ENCODE measurements at regions not wholly inside any gene's neighbourhood (a gene's known extent, or its start where the extent isn't known, plus 50 kb on each side); places are given as distances from the start of the nearest gene placed in this dataset.
"Not testable (repeated sequence)": the region's sequence is repeated elsewhere in the genome, so short reads cannot be mapped to it uniquely, and the experiment has no call there.

DNA sequence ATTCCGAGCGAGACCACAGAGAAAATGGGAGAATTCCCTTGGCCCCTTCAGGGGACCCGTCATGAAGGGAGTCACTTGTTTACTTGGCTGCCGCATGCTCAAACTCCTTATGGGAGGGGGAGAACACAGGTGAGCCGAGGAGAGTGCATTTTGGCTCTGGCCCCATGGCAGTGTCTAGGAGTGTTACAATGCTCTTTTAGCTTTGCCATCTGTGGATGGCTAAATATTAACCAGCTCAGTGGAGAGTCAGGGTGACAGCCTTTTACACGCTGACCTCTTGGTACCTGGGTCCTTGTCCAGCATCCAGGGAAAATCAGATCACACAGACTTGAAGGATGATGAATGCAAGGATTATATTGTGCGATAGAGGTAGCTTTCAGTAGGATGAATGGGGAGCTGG lies 146.4 kb upstream of the ATXN7L3B start:
- DNase-seq (ENCODE audit: low read depth) = no peak
- no peaks in the 10 kb centered on the region for H3K4me1 ChIP-seq (ENCODE audit: control insufficient read depth, insufficient read depth, low read length)
- H3K9me3 ChIP-seq (ENCODE audit: control insufficient read depth, low read length) = peaks cover 6% of the 10 kb centered on the region
- H3K9ac ChIP-seq (ENCODE audit: low read length) = no peak overlapping the region
- H3K27me3 ChIP-seq (replicated peaks; ENCODE audit: control insufficient read depth, insufficient read depth, low read length) = no peaks in the 10 kb centered on the region
- no peaks in the 10 kb centered on the region for H3K36me3 ChIP-seq (ENCODE audit: control insufficient read depth, insufficient read depth, low read length, severe bottlenecking)
- H3K4me3 ChIP-seq (ENCODE audit: low read length) = no peak overlapping the region

DNA sequence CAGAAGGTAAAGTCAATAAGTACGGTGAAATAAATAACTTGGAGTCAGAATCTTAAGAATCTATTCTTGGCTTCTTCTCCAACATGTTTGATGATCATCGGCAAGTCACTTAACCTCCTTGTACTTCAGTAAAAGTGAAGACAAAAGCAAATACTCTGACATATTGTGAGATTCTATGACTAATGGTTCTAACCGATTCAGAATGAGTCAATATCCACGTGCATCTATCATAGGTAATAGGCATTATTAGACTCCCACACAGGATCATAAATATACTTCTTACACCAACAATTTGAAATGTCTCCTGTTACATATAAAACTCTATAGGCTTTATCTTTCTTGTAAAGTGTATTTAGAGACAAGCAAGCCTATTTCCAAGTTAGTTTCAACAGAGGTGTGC lies 144.4 kb upstream of the ATXN7L3B start:
- H3K27me3 ChIP-seq (replicated peaks; ENCODE audit: control insufficient read depth, insufficient read depth, low read length) = no peaks in the 10 kb centered on the region
- no peaks in the 10 kb centered on the region for H3K36me3 ChIP-seq (ENCODE audit: control insufficient read depth, insufficient read depth, low read length, severe bottlenecking)
- no peak overlapping the region for H3K9ac ChIP-seq (ENCODE audit: low read length)
- peaks cover 6% of the 10 kb centered on the region for H3K9me3 ChIP-seq (ENCODE audit: control insufficient read depth, low read length)
- no peak for DNase-seq (ENCODE audit: low read depth)
- no peaks in the 10 kb centered on the region for H3K4me1 ChIP-seq (ENCODE audit: control insufficient read depth, insufficient read depth, low read length)
- no peak overlapping the region for H3K4me3 ChIP-seq (ENCODE audit: low read length)

DNA sequence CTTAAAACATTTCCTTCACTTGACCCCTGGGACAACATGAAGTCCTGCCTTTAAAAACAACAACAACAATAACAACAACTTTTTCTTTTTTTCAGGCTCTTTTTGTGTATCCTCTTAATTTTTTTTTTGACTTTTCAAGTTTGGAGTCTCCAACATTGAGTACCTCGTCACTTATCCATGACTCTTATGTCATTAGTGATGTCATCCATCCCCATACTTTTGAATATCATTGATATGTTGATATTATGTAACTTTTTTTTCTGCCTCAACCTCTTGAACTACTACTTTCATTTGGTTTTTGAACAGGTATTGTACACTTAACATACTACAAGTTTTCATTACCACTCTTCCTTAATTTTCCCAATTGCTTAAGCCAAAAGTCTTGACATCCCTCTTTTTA lies 143.0 kb upstream of the ATXN7L3B start:
- DNase-seq (ENCODE audit: low read depth) = no peak
- Histone ChIP-seq H3K27me3 (replicated peaks; ENCODE audit: control insufficient read depth, insufficient read depth, low read length) (no peaks in the 10 kb centered on the region), H3K9me3 (ENCODE audit: control insufficient read depth, low read length) (peaks cover 6% of the 10 kb centered on the region)

DNA sequence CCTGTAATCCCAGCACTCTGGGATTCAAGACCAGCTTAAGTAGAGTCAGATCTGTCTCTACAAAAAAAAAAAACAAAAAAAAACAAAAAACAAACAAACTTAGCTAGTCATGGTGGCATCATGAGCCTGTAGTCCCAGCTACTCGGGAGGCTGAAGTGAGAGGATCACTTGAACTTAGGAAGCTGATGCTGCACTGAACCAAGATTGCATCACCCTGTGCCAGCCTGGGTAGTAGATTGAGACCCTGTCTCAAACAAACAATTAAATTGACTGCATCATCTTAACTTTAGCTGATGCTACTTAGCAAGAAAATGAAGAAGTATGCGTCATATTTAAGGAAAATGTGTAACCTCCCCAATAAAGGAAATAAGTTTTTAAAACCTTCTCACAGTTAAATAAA lies 136.6 kb upstream of the ATXN7L3B start:
- H3K9ac ChIP-seq (ENCODE audit: low read length) = no peak overlapping the region
- no peaks in the 10 kb centered on the region for H3K36me3 ChIP-seq (ENCODE audit: control insufficient read depth, insufficient read depth, low read length, severe bottlenecking)
- H3K9me3 ChIP-seq (ENCODE audit: control insufficient read depth, low read length) = no peaks in the 10 kb centered on the region
- H3K27me3 ChIP-seq (replicated peaks; ENCODE audit: control insufficient read depth, insufficient read depth, low read length) = no peaks in the 10 kb centered on the region
- H3K4me1 ChIP-seq (ENCODE audit: control insufficient read depth, insufficient read depth, low read length) = no peaks in the 10 kb centered on the region
- no peak overlapping the region for H3K4me3 ChIP-seq (ENCODE audit: low read length)
- no peak for DNase-seq (ENCODE audit: low read depth)

More for the DNA sequence above, 143.0 kb upstream of the ATXN7L3B start:
- Histone ChIP-seq H3K9ac (ENCODE audit: low read length) (no peak overlapping the region), H3K36me3 (ENCODE audit: control insufficient read depth, insufficient read depth, low read length, severe bottlenecking) (no peaks in the 10 kb centered on the region), H3K4me3 (ENCODE audit: low read length) (no peak overlapping the region), H3K4me1 (ENCODE audit: control insufficient read depth, insufficient read depth, low read length) (no peaks in the 10 kb centered on the region)

DNA sequence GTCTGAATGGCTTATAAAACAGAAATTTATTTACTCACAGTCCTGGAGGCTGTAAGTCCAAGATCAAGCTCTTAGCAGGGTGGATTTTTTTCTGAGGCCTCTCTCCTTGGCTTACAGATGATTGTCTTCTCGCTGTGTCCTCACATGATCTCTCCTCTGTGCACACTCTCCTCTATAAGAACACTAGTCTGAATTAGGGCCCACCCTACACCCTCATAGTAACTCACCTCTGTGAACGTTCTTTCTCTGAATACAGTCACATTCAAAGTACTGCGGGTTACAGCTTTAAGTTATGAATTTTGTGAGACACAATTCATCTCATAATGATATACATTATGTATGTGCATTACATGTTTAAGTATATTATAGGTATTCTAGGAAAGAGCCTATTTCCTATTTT lies 135.7 kb upstream of the ATXN7L3B start:
- no peaks in the 10 kb centered on the region for H3K4me1 ChIP-seq (ENCODE audit: control insufficient read depth, insufficient read depth, low read length)
- no peaks in the 10 kb centered on the region for H3K36me3 ChIP-seq (ENCODE audit: control insufficient read depth, insufficient read depth, low read length, severe bottlenecking)
- H3K9ac ChIP-seq (ENCODE audit: low read length) = no peak overlapping the region
- DNase-seq (ENCODE audit: low read depth) = no peak
- no peaks in the 10 kb centered on the region for H3K9me3 ChIP-seq (ENCODE audit: control insufficient read depth, low read length)
- no peaks in the 10 kb centered on the region for H3K27me3 ChIP-seq (replicated peaks; ENCODE audit: control insufficient read depth, insufficient read depth, low read length)
- H3K4me3 ChIP-seq (ENCODE audit: low read length) = no peak overlapping the region

DNA sequence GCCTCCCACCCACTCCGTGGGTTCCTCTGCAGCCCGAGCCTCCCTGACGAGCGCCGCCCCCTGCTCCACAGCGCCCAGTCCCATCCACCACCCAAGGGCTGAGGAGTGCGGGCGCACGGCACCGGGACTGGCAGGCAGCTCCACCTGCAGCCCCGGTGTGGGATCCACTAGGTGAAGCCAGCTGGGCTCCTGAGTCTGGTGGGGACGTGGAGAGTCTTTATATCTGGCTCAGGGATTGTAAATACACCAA lies 134.5 kb upstream of the ATXN7L3B start:
- H3K9me3 ChIP-seq (ENCODE audit: control insufficient read depth, low read length); H3K9ac ChIP-seq (ENCODE audit: low read length); H3K27me3 ChIP-seq (replicated peaks; ENCODE audit: control insufficient read depth, insufficient read depth, low read length); H3K4me3 ChIP-seq (ENCODE audit: low read length); DNase-seq (ENCODE audit: low read depth); H3K4me1 ChIP-seq (ENCODE audit: control insufficient read depth, insufficient read depth, low read length); H3K36me3 ChIP-seq (ENCODE audit: control insufficient read depth, insufficient read depth, low read length, severe bottlenecking): not testable (repeated sequence)

DNA sequence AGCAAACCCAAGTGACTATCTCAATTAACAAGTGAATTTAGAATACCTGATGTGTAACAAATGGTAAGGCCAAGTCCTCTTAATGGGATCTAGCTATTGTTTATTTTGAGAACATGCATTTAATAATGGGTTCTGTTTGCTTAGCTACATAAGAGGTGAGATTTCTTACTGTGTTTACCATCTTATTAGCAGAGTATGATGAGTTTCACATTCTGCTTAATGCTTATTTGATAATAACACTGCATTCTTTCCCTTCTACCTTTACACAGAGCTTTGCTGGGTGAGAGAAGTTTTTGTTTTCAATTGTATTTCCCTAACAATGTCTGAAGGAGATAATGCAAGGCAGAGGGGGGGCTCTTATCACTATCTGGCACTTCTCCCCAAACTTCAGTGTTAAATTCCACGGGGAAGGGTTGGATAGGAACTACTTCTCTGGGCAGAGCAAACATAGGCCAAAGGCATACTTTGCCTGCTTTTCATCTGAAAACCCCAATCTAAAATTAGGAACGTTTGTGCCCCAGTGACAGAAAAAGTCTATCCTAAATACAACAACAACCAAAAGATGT lies 129.0 kb upstream of the ATXN7L3B start:
- no peaks in the 10 kb centered on the region for H3K36me3 ChIP-seq (ENCODE audit: control insufficient read depth, insufficient read depth, low read length, severe bottlenecking)
- no peak overlapping the region for H3K9ac ChIP-seq (ENCODE audit: low read length)
- H3K27me3 ChIP-seq (replicated peaks; ENCODE audit: control insufficient read depth, insufficient read depth, low read length) = no peaks in the 10 kb centered on the region
- no peak for DNase-seq (ENCODE audit: low read depth)
- no peaks in the 10 kb centered on the region for H3K9me3 ChIP-seq (ENCODE audit: control insufficient read depth, low read length)
- no peak overlapping the region for H3K4me3 ChIP-seq (ENCODE audit: low read length)
- no peaks in the 10 kb centered on the region for H3K4me1 ChIP-seq (ENCODE audit: control insufficient read depth, insufficient read depth, low read length)

DNA sequence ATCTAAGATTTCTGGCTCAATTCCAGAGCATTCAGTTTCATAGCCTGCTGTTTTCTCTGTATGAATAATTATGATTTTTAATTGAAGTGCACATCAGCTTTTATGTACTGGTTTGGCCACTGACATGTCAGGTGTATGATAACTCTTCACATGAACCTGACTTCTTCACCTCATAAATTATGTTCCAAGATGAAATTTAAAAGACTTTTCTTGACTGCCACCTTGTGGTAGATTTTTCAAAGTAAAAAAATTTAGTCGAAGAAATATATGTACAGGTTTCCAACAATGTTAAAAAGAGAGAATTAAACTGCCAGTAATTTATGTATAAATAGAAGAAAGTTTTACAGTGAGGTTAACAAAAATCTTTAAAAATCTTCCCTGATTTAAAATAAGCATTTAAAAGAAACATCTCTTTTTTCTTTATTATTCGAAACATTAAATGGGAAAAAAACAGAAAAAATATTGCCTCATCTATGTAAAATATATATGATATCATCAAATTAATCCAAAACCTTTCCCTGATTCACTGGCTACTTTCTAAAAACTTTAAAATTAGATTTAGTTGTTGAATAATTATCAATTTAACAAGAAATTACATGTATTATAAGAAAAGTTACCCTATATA lies 124.9 kb upstream of the ATXN7L3B start:
- H3K27me3 ChIP-seq (replicated peaks; ENCODE audit: control insufficient read depth, insufficient read depth, low read length) = no peaks in the 10 kb centered on the region
- no peaks in the 10 kb centered on the region for H3K4me1 ChIP-seq (ENCODE audit: control insufficient read depth, insufficient read depth, low read length)
- no peaks in the 10 kb centered on the region for H3K9me3 ChIP-seq (ENCODE audit: control insufficient read depth, low read length)
- H3K4me3 ChIP-seq (ENCODE audit: low read length) = no peak overlapping the region
- H3K9ac ChIP-seq (ENCODE audit: low read length) = no peak overlapping the region
- no peaks in the 10 kb centered on the region for H3K36me3 ChIP-seq (ENCODE audit: control insufficient read depth, insufficient read depth, low read length, severe bottlenecking)
- DNase-seq (ENCODE audit: low read depth) = peak; percentile 60

DNA sequence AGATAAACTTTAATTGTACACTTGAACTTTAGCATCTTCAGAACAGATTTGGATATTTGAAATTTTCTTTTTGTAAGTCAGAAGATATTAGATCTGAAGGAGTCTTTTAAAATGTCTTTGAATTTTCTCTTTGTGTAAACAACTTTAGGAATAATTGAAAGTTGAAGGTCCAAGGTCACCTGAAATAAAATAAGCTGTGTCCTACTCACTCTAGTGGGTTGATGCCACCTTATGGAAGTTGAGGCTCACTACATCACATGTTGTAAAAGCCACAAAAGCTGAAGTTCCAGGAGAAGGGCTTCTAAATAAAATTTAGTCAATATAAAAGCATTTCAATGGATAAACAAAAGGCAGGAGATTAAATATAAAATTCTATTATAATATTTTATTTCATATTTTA lies 122.0 kb upstream of the ATXN7L3B start:
- peak; percentile 47 for DNase-seq (ENCODE audit: low read depth)
- no peaks in the 10 kb centered on the region for H3K27me3 ChIP-seq (replicated peaks; ENCODE audit: control insufficient read depth, insufficient read depth, low read length)
- H3K4me3 ChIP-seq (ENCODE audit: low read length) = no peak overlapping the region
- no peaks in the 10 kb centered on the region for H3K9me3 ChIP-seq (ENCODE audit: control insufficient read depth, low read length)
- no peaks in the 10 kb centered on the region for H3K36me3 ChIP-seq (ENCODE audit: control insufficient read depth, insufficient read depth, low read length, severe bottlenecking)
- no peak overlapping the region for H3K9ac ChIP-seq (ENCODE audit: low read length)
- no peaks in the 10 kb centered on the region for H3K4me1 ChIP-seq (ENCODE audit: control insufficient read depth, insufficient read depth, low read length)

DNA sequence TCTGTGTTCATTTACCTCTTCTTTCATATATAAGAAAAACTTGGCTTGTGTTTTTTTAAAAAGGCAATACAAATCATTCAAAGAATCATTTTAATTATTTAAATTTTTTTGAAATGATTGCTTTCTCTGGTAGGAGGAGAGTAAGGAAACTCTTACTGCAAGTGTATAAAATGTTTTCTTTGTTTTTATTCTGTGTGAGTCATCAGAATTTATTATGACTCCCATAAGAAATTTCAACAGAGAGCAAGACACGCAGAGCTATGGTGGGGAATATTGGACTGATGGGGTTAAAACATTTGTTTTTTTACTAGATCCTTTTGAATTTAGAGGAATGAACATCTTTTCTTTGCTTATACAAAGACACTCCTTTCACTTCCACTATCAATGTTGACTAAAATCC lies 119.1 kb upstream of the ATXN7L3B start:
- no peaks in the 10 kb centered on the region for H3K4me1 ChIP-seq (ENCODE audit: control insufficient read depth, insufficient read depth, low read length)
- H3K36me3 ChIP-seq (ENCODE audit: control insufficient read depth, insufficient read depth, low read length, severe bottlenecking) = no peaks in the 10 kb centered on the region
- H3K4me3 ChIP-seq (ENCODE audit: low read length) = no peak overlapping the region
- H3K9me3 ChIP-seq (ENCODE audit: control insufficient read depth, low read length) = no peaks in the 10 kb centered on the region
- H3K9ac ChIP-seq (ENCODE audit: low read length) = no peak overlapping the region
- H3K27me3 ChIP-seq (replicated peaks; ENCODE audit: control insufficient read depth, insufficient read depth, low read length) = no peaks in the 10 kb centered on the region
- DNase-seq (ENCODE audit: low read depth) = peak; percentile 7

DNA sequence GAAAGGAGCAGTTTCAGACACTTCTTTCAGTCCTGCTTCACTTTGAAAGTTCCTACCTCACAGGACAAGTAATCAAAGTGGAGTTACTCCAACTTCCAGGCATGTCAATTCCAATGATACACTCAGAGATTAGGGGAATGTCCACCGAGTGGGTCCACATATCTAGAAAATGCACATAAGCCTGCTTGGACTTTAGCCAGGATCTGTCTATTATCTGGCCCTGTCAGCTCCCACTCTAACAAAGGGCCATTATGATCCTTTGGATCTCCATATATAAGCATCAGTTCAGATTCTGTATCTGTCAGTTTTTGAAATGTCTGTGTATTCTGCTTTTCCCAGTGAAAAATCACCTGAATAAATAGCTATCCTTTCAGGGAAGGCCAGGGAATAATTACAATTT lies 112.9 kb upstream of the ATXN7L3B start:
- no peaks in the 10 kb centered on the region for H3K36me3 ChIP-seq (ENCODE audit: control insufficient read depth, insufficient read depth, low read length, severe bottlenecking)
- H3K4me1 ChIP-seq (ENCODE audit: control insufficient read depth, insufficient read depth, low read length) = no peaks in the 10 kb centered on the region
- DNase-seq (ENCODE audit: low read depth) = no peak
- H3K9me3 ChIP-seq (ENCODE audit: control insufficient read depth, low read length) = no peaks in the 10 kb centered on the region
- H3K4me3 ChIP-seq (ENCODE audit: low read length) = no peak overlapping the region
- no peaks in the 10 kb centered on the region for H3K27me3 ChIP-seq (replicated peaks; ENCODE audit: control insufficient read depth, insufficient read depth, low read length)
- H3K9ac ChIP-seq (ENCODE audit: low read length) = no peak overlapping the region

DNA sequence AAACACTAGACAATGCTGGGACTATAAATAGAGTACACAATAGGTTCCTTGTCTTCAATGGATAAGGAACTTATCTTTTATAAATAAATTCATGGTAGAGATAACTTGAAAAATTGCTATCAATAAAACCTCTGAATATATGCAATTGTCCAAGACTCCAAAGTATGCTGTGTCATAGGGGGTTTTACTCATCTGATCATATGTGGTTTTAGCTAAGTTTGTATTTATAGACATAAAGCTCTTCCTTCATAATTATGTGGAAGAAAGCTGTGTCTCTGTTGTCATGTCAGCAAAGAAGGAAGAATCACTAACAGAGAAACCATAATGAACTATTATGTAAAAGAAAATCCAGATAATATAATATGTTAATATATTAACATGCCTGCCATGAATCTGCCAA lies 111.5 kb upstream of the ATXN7L3B start:
- no peaks in the 10 kb centered on the region for H3K4me1 ChIP-seq (ENCODE audit: control insufficient read depth, insufficient read depth, low read length)
- no peaks in the 10 kb centered on the region for H3K9me3 ChIP-seq (ENCODE audit: control insufficient read depth, low read length)
- no peaks in the 10 kb centered on the region for H3K36me3 ChIP-seq (ENCODE audit: control insufficient read depth, insufficient read depth, low read length, severe bottlenecking)
- no peak overlapping the region for H3K9ac ChIP-seq (ENCODE audit: low read length)
- H3K27me3 ChIP-seq (replicated peaks; ENCODE audit: control insufficient read depth, insufficient read depth, low read length) = no peaks in the 10 kb centered on the region
- no peak for DNase-seq (ENCODE audit: low read depth)
- H3K4me3 ChIP-seq (ENCODE audit: low read length) = no peak overlapping the region

Data from adipocyte (in vitro differentiated cells).